GM23248 (cell line): ENCODE measurements at regions not wholly inside any gene's neighbourhood (a gene's known extent, or its start where the extent isn't known, plus 50 kb on each side); places are given as distances from the start of the nearest gene placed in this dataset.

ENCODE experiments used
- EZH2 ChIP-seq: fragments of 200-600 bp; sonication (generic); IDR thresholded peaks from 2 replicates; pipeline ENCODE4 v1.6.1; 2018; ENCODE audit warnings: antibody characterized with exemption, mild to moderate bottlenecking; ENCODE audit not compliant: insufficient read depth, poor library complexity, severe bottlenecking
- EZH2phosphoT487 ChIP-seq: fragments of 200-600 bp; sonication (generic); IDR thresholded peaks from 2 replicates; pipeline ENCODE4 v1.6.1; 2018; ENCODE audit warnings: antibody characterized with exemption, moderate library complexity, mild to moderate bottlenecking, low read depth; ENCODE audit not compliant: insufficient read depth

DNA sequence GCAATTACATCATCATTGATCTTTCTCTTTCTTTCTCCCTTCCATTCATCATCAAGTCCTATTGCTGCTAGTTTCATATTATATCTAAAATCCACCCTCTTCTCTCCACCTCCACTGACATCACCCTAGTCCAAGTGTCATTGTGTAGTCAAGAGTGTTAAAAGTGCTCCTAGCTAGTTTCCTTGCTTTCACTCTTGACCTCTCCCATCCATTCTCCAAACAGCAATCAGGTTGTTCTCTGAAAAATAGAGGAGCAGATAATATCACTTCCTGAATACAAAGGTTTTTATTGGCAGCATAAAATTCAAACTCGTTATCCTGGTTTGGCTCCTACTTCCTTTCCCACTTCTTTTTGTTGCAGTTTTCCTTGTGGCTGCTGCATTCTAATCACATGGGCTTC is 61.6 kb upstream of the PHF14 start:
- TF ChIP-seq EZH2phosphoT487 (no peak), EZH2 (no peak)
